Calu3 (cell line): ENCODE measurements at regions not wholly inside any gene's neighbourhood (a gene's known extent, or its start where the extent isn't known, plus 50 kb on each side); places are given as distances from the start of the nearest gene placed in this dataset.

Experiments used
- BruUV-seq: library from RNA; stranded (reverse); fragments of 400-500 nt; replicated peaks from 2 replicates; lab custom pipeline; 2021; lab: Mats Ljungman, UMichigan
- CTCF ChIA-PET: fragments of 300-600 bp; sonication (Branson Sonifier 250); formaldehyde crosslinking; loops from one replicate; lab custom pipeline; 2022; ENCODE audit warnings: antibody characterized with exemption; lab: Charles Lee
- DNase-seq: peaks from one replicate; pipeline ENCODE4 v3.0.0; 2022
- H3K27ac Mint-ChIP-seq: one replicate; pipeline ENCODE4 v1.8.0; 2022; ENCODE audit warnings: mixed read lengths; ENCODE audit not compliant: unreplicated experiment
- H3K27me3 Mint-ChIP-seq: one replicate; pipeline ENCODE4 v1.8.0; 2022; ENCODE audit warnings: mixed read lengths; ENCODE audit not compliant: unreplicated experiment
- H3K36me3 Mint-ChIP-seq: one replicate; pipeline ENCODE4 v1.8.0; 2022; ENCODE audit warnings: mild to moderate bottlenecking, moderate library complexity, mixed read lengths; ENCODE audit not compliant: insufficient read depth, unreplicated experiment
- H3K4me1 Mint-ChIP-seq: one replicate; pipeline ENCODE4 v1.8.0; 2022; ENCODE audit warnings: mild to moderate bottlenecking, low read depth, mixed read lengths; ENCODE audit not compliant: unreplicated experiment
- H3K4me3 Mint-ChIP-seq: one replicate; pipeline ENCODE4 v1.8.0; 2022; ENCODE audit warnings: mild to moderate bottlenecking, low read depth, moderate library complexity, mixed read lengths; ENCODE audit not compliant: unreplicated experiment
- H3K9me3 Mint-ChIP-seq: one replicate; pipeline ENCODE4 v1.8.0; 2022; ENCODE audit warnings: low read depth, mixed read lengths; ENCODE audit not compliant: unreplicated experiment
- CTCF ChIP-seq: fragments of 200-600 bp; IDR thresholded peaks from one replicate; pipeline ENCODE4 v1.8.0; 2022; ENCODE audit warnings: antibody characterized with exemption; ENCODE audit not compliant: unreplicated experiment
- intact Hi-C: fragments of 100-400 bp; cut with micrococcal nuclease; formaldehyde crosslinking; loops from one replicate; pipeline ENCODE4 v1.10.0; 2022; ENCODE audit not compliant: unreplicated experiment

GRCh38 chr6:157763129-157763903 lies 59.7 kb upstream of the SNX9 start:
- H3K4me3 Mint-ChIP-seq: peak overlapping the region; percentile 43
- peak overlapping the region; percentile 97 for H3K27ac Mint-ChIP-seq
- TF ChIP-seq CTCF: no peak
- BruUV-seq: no TSS peak
- no peaks in the 10 kb centered on the region for H3K9me3 Mint-ChIP-seq
- CTCF ChIA-PET: interaction anchor here (0.5 to 2.4 kb wide), 5 partner anchors 48 to 365 kb away, joined by 3 to 16 read pairs (median 4); no protein-coding TSS in a partner anchor
- intact Hi-C loops: loop anchor here (5.0 kb wide), 2 partner anchors 59 to 109 kb away; partner anchors contain the start of gene SNX9
- peak; percentile 96 for DNase-seq
- H3K27me3 Mint-ChIP-seq: no peaks in the 10 kb centered on the region
- H3K4me1 Mint-ChIP-seq: peaks cover 52% of the 10 kb centered on the region
- H3K36me3 Mint-ChIP-seq: peaks cover 39% of the 10 kb centered on the region

GRCh38 chr6:157763904-157764177 lies 59.2 kb upstream of the SNX9 start:
- H3K9me3 Mint-ChIP-seq: no peaks in the 10 kb centered on the region
- peak overlapping the region; percentile 97 for H3K27ac Mint-ChIP-seq
- H3K4me1 Mint-ChIP-seq: peaks cover 47% of the 10 kb centered on the region
- TF ChIP-seq CTCF: no peak
- TSS peak; percentile 99 for BruUV-seq
- no peak for DNase-seq
- peak overlapping the region; percentile 43 for H3K4me3 Mint-ChIP-seq
- intact Hi-C loops: loop anchor here (5.0 kb wide), 2 partner anchors 58 to 108 kb away; partner anchors contain the start of gene SNX9
- peaks cover 39% of the 10 kb centered on the region for H3K36me3 Mint-ChIP-seq
- CTCF ChIA-PET: interaction anchor here (2.4 kb wide), 1 partner anchor 109 kb away, joined by 16 read pairs; no protein-coding TSS in a partner anchor
- no peaks in the 10 kb centered on the region for H3K27me3 Mint-ChIP-seq

GRCh38 chr6:157764178-157765068 lies 58.6 kb upstream of the SNX9 start:
- intact Hi-C loops: loop anchor here (5.0 kb wide), 2 partner anchors 58 to 108 kb away; partner anchors contain the start of gene SNX9
- CTCF ChIA-PET: interaction anchor here (0.6 to 2.4 kb wide), 2 partner anchors 96 to 109 kb away, joined by 3 to 16 read pairs; no protein-coding TSS in a partner anchor
- TF ChIP-seq CTCF: no peak
- H3K27me3 Mint-ChIP-seq: no peaks in the 10 kb centered on the region
- peaks cover 50% of the 10 kb centered on the region for H3K4me1 Mint-ChIP-seq
- peak overlapping the region; percentile 43 for H3K4me3 Mint-ChIP-seq
- H3K9me3 Mint-ChIP-seq: no peaks in the 10 kb centered on the region
- peak; percentile 85 for DNase-seq
- BruUV-seq: no TSS peak
- H3K27ac Mint-ChIP-seq: peak overlapping the region; percentile 97
- H3K36me3 Mint-ChIP-seq: peaks cover 39% of the 10 kb centered on the region

GRCh38 chr6:157766901-157767774 lies 55.9 kb upstream of the SNX9 start:
- intact Hi-C loops: no loop called here
- TF ChIP-seq CTCF: no peak
- H3K27ac Mint-ChIP-seq: no peak overlapping the region
- no peak for DNase-seq
- H3K4me1 Mint-ChIP-seq: peaks cover 36% of the 10 kb centered on the region
- CTCF ChIA-PET: no interaction called here
- peaks cover 27% of the 10 kb centered on the region for H3K36me3 Mint-ChIP-seq
- H3K4me3 Mint-ChIP-seq: no peak overlapping the region
- no TSS peak for BruUV-seq
- H3K27me3 Mint-ChIP-seq: no peaks in the 10 kb centered on the region
- no peaks in the 10 kb centered on the region for H3K9me3 Mint-ChIP-seq
